H1 (cell line): ENCODE measurements at regions not wholly inside any gene's neighbourhood (a gene's known extent, or its start where the extent isn't known, plus 50 kb on each side); places are given as distances from the start of the nearest gene placed in this dataset.

Experiments used
- ATF3 ChIP-seq: IDR thresholded peaks from 2 replicates; pipeline ENCODE4 v1.6.1; 2011; ENCODE audit warnings: low read depth, mild to moderate bottlenecking, low read length; ENCODE audit not compliant: insufficient read depth
- CTCF ChIP-seq, 3 experiments: IDR thresholded peaks; 1 replicate in 2 of 3; 2 replicates in 1 of 3; pipeline versions ENCODE4 v1.5.1 to v1.6.1; 2011; ENCODE audit warnings: low read length in 3 of 3, mild to moderate bottlenecking in 3 of 3, inconsistent platforms in 2 of 3, low read depth in 1 of 3, moderate library complexity in 1 of 3; ENCODE audit not compliant: insufficient read depth in 1 of 3; ENCODE audit errors: control extremely low read depth in 1 of 3
- EZH2 ChIP-seq: fragments of 200-600 bp; sonication (generic); IDR thresholded peaks from 2 replicates; pipeline ENCODE4 v1.7.1; 2012; ENCODE audit warnings: low read depth, mild to moderate bottlenecking, moderate library complexity, low read length, inconsistent platforms; ENCODE audit not compliant: severe bottlenecking

GRCh38 chrX:39418254-39418704 is 617.0 kb downstream of the MID1IP1 start:
- TF ChIP-seq ATF3 (no peak), CTCF (IDR thresholded peaks at IDR 0.05; ENCODE audit: control extremely low read depth in 1 of 3, insufficient read depth in 1 of 3, low read depth in 1 of 3, low read length in 3 of 3) (no peak), EZH2 (no peak)
